ENCODE measurements at regions not wholly inside any gene's neighbourhood (a gene's known extent, or its start where the extent isn't known, plus 50 kb on each side); places are given as distances from the start of the nearest gene placed in this dataset.

DNA sequence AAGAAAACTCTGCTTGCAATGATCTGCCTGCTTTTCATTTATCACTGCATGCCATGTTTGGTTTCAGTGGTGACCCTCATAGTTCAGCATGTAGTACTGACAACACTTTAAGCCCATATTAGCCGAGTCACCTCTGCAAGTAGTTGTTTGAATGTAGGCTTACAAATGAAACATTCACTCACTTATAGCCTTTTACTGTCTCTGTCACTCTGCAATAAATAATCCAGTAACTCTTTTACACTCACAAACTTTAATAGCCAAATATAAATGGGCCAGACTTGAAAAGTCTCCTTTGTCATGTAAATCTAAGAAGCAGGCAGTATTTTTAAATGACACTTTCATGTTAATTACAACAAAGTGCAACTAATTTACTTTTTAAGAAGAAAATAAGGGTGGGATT, 1460.0 kb upstream of the ADGRB3 start:
- ChIA-PET CTCF (no interaction called here), POLR2A (ENCODE audit: low non-redundant PET) (no interaction called here)
- intact Hi-C loops (cut with micrococcal nuclease; ENCODE audit: unreplicated experiment), result no loop called here
- Histone ChIP-seq H3K9me3 (ENCODE audit: low read depth, low read length, poor library complexity, severe bottlenecking) (no peaks in the 10 kb centered on the region), H3K4me3 (ENCODE audit: low read depth, low read length, poor library complexity, severe bottlenecking) (no peak overlapping the region), H3K27me3 (replicated peaks; ENCODE audit: insufficient read depth, low read depth, low read length, poor library complexity) (no peaks in the 10 kb centered on the region), H3K4me1 (ENCODE audit: insufficient read depth, low read length, poor library complexity, severe bottlenecking) (peaks cover 8% of the 10 kb centered on the region), H3K27ac (ENCODE audit: low read depth, low read length, poor library complexity, severe bottlenecking) (no peak overlapping the region), H3K36me3 (ENCODE audit: insufficient read depth, low read length, poor library complexity, severe bottlenecking) (no peaks in the 10 kb centered on the region)
- TF ChIP-seq, protein P1, sequence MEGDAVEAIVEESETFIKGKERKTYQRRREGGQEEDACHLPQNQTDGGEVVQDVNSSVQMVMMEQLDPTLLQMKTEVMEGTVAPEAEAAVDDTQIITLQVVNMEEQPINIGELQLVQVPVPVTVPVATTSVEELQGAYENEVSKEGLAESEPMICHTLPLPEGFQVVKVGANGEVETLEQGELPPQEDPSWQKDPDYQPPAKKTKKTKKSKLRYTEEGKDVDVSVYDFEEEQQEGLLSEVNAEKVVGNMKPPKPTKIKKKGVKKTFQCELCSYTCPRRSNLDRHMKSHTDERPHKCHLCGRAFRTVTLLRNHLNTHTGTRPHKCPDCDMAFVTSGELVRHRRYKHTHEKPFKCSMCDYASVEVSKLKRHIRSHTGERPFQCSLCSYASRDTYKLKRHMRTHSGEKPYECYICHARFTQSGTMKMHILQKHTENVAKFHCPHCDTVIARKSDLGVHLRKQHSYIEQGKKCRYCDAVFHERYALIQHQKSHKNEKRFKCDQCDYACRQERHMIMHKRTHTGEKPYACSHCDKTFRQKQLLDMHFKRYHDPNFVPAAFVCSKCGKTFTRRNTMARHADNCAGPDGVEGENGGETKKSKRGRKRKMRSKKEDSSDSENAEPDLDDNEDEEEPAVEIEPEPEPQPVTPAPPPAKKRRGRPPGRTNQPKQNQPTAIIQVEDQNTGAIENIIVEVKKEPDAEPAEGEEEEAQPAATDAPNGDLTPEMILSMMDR (conservative IDR thresholded peaks at IDR 0.05; ENCODE audit: low read depth, low read length), result no peak
- no peak for TF ChIP-seq EZH2 (IDR thresholded peaks at IDR 0.05; ENCODE audit: borderline replicate concordance, low read depth, low read length, poor library complexity, severe bottlenecking)
- DNase-seq (ENCODE audit: low spot score), result peak; percentile 58
- no TSS peak for BruUV-seq (replicated peaks)

DNA sequence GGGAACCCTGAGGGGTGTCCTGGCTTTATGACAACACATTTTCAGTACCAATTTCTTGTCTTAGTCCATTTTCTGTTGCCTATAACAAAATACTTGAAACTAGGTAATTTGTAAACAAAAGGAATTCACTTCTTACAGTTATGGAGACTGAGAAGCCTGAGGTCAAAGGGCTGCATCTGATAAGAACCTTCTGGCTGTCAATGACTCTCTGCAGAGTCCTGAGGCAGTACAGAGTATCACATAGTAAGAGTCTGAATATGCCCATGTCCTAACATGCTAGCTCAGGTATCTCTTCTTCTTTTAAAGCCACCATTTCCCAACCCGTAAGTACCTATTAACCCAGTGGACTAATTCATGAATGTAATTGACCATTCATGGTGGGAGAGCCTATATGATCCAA, 1458.6 kb upstream of the EYS start:
- intact Hi-C loops (cut with micrococcal nuclease; ENCODE audit: unreplicated experiment), result no loop called here
- ChIA-PET POLR2A (ENCODE audit: low non-redundant PET) (no interaction called here), CTCF (no interaction called here)
- Histone ChIP-seq H3K27ac (ENCODE audit: low read depth, low read length, poor library complexity, severe bottlenecking) (no peak overlapping the region), H3K27me3 (replicated peaks; ENCODE audit: insufficient read depth, low read depth, low read length, poor library complexity) (no peaks in the 10 kb centered on the region), H3K36me3 (ENCODE audit: insufficient read depth, low read length, poor library complexity, severe bottlenecking) (no peaks in the 10 kb centered on the region), H3K4me3 (ENCODE audit: low read depth, low read length, poor library complexity, severe bottlenecking) (no peak overlapping the region), H3K4me1 (ENCODE audit: insufficient read depth, low read length, poor library complexity, severe bottlenecking) (no peaks in the 10 kb centered on the region), H3K9me3 (ENCODE audit: low read depth, low read length, poor library complexity, severe bottlenecking) (peaks cover 8% of the 10 kb centered on the region)
- TF ChIP-seq EZH2 (IDR thresholded peaks at IDR 0.05; ENCODE audit: borderline replicate concordance, low read depth, low read length, poor library complexity, severe bottlenecking), result no peak
- TF ChIP-seq, protein P1 (conservative IDR thresholded peaks at IDR 0.05; ENCODE audit: low read depth, low read length), result no peak
- no peak for DNase-seq (ENCODE audit: low spot score)
- no TSS peak for BruUV-seq (replicated peaks)

DNA sequence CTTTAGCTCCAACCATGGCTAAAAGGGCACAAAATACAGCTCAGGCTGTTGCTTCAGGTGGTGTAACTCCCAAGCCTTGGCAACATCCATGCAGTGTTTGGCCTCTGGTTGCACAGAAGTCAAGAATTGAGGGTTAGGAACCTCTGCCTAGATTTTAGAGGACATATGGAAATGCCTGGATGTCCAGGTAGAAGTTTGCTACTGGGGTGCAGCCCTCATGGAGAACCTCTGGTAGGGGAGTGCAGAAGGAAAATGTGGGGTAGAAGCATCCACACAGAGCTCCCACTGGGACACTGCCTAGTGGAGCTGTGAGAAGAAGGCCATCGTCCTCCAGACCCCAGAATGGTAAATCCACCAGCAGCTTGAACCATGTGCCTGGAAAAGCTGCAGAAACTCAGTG, 1453.8 kb upstream of the EYS start:
- intact Hi-C loops (cut with micrococcal nuclease; ENCODE audit: unreplicated experiment), result no loop called here
- no peak for TF ChIP-seq EZH2 (IDR thresholded peaks at IDR 0.05; ENCODE audit: borderline replicate concordance, low read depth, low read length, poor library complexity, severe bottlenecking)
- TF ChIP-seq, protein P1 (conservative IDR thresholded peaks at IDR 0.05; ENCODE audit: low read depth, low read length), result no peak
- H3K9me3 ChIP-seq (ENCODE audit: low read depth, low read length, poor library complexity, severe bottlenecking), result peaks cover 10% of the 10 kb centered on the region
- no peaks in the 10 kb centered on the region for H3K4me1 ChIP-seq (ENCODE audit: insufficient read depth, low read length, poor library complexity, severe bottlenecking)
- POLR2A ChIA-PET (ENCODE audit: low non-redundant PET), result no interaction called here
- no TSS peak for BruUV-seq (replicated peaks)
- CTCF ChIA-PET, result no interaction called here
- H3K4me3 ChIP-seq (ENCODE audit: low read depth, low read length, poor library complexity, severe bottlenecking), result no peak overlapping the region
- no peaks in the 10 kb centered on the region for H3K36me3 ChIP-seq (ENCODE audit: insufficient read depth, low read length, poor library complexity, severe bottlenecking)
- DNase-seq (ENCODE audit: low spot score), result no peak
- H3K27ac ChIP-seq (ENCODE audit: low read depth, low read length, poor library complexity, severe bottlenecking), result no peak overlapping the region
- no peaks in the 10 kb centered on the region for H3K27me3 ChIP-seq (replicated peaks; ENCODE audit: insufficient read depth, low read depth, low read length, poor library complexity)

Data from A673 (cell line).